Keratinocyte (primary cell): ENCODE measurements at regions not wholly inside any gene's neighbourhood (a gene's known extent, or its start where the extent isn't known, plus 50 kb on each side); places are given as distances from the start of the nearest gene placed in this dataset.

Experiments used
- DNase-seq: peaks from one replicate; pipeline ENCODE4 v3.0.0-alpha.2; 2011; ENCODE audit warnings: low read depth, missing footprints, low spot score
- FAIRE-seq: peaks from 2 replicates; lab custom pipeline; 2011; peaks lifted over from hg19 to GRCh38; lab: Jason Lieb, UNC
- H2AFZ ChIP-seq: 2 replicates; pipeline ENCODE4 v1.6.0; 2012; ENCODE audit warnings: low read length, control low read depth, inconsistent platforms; ENCODE audit not compliant: control insufficient read depth
- H3K27ac ChIP-seq: 2 replicates; pipeline ENCODE4 v1.5.1; 2011; ENCODE audit warnings: low read length; ENCODE audit not compliant: control insufficient read depth, insufficient read depth
- H3K27me3 ChIP-seq: 3 replicates; pipeline ENCODE4 v1.6.0; 2011; ENCODE audit warnings: low read length; ENCODE audit not compliant: control insufficient read depth, insufficient read depth; ENCODE audit errors: extremely low read depth
- H3K36me3 ChIP-seq, 2 experiments: 2 replicates in 1 of 2; 3 replicates in 1 of 2; pipeline ENCODE4 v1.5.1; 2011; ENCODE audit warnings: low read length in 2 of 2, mild to moderate bottlenecking in 1 of 2; ENCODE audit not compliant: control insufficient read depth in 2 of 2, insufficient read depth in 2 of 2; ENCODE audit errors: extremely low read depth in 1 of 2
- H3K4me1 ChIP-seq: 3 replicates; pipeline ENCODE4 v1.5.1; 2011; ENCODE audit warnings: low read length; ENCODE audit not compliant: control insufficient read depth, insufficient read depth; ENCODE audit errors: extremely low read depth
- H3K4me2 ChIP-seq: 3 replicates; pipeline ENCODE4 v1.6.0; 2011; ENCODE audit warnings: low read depth, low read length; ENCODE audit not compliant: control insufficient read depth, insufficient read depth; ENCODE audit errors: extremely low read depth
- H3K4me3 ChIP-seq, 3 experiments: fragments of 200-600 bp in 1 of 3; sonication (generic) in 1 of 3; 2 replicates in 2 of 3; 3 replicates in 1 of 3; pipeline ENCODE4 v1.5.1; 2011 to 2016; ENCODE audit warnings: low read length in 3 of 3, mild to moderate bottlenecking in 3 of 3, control low read depth in 2 of 3, inconsistent platforms in 1 of 3, low read depth in 1 of 3, mixed read lengths in 1 of 3, mixed run types in 1 of 3, moderate library complexity in 1 of 3; ENCODE audit not compliant: control insufficient read depth in 2 of 3, insufficient read depth in 2 of 3; ENCODE audit errors: extremely low read depth in 1 of 3
- H3K79me2 ChIP-seq: 2 replicates; pipeline ENCODE4 v1.6.0; 2012; ENCODE audit warnings: low read length; ENCODE audit not compliant: control insufficient read depth, insufficient read depth
- H3K9ac ChIP-seq: 3 replicates; pipeline ENCODE4 v1.6.0; 2011; ENCODE audit warnings: low read length; ENCODE audit not compliant: control insufficient read depth, insufficient read depth; ENCODE audit errors: extremely low read depth
- H3K9me1 ChIP-seq: 3 replicates; pipeline ENCODE4 v1.6.0; 2011; ENCODE audit warnings: low read length; ENCODE audit not compliant: control insufficient read depth, insufficient read depth; ENCODE audit errors: extremely low read depth
- H3K9me3 ChIP-seq: 2 replicates; pipeline ENCODE4 v1.5.1; 2012; ENCODE audit warnings: low read depth, low read length; ENCODE audit not compliant: control insufficient read depth
- H4K20me1 ChIP-seq: 3 replicates; pipeline ENCODE4 v1.6.0; 2011; ENCODE audit warnings: low read length; ENCODE audit not compliant: control insufficient read depth, insufficient read depth; ENCODE audit errors: extremely low read depth
- CTCF ChIP-seq, 3 experiments: IDR thresholded peaks in 1 of 3; conservative IDR thresholded peaks in 1 of 3; optimal IDR thresholded peaks in 1 of 3; 2 replicates in 2 of 3; 3 replicates in 1 of 3; pipeline versions ENCODE3 to v1.5.1; 2011; ENCODE audit warnings: low read length in 3 of 3, mild to moderate bottlenecking in 3 of 3, moderate library complexity in 2 of 3, control low read depth in 1 of 3, inconsistent platforms in 1 of 3; ENCODE audit not compliant: insufficient read depth in 2 of 3; ENCODE audit errors: extremely low read depth in 1 of 3
- EZH2 ChIP-seq: IDR thresholded peaks from one replicate; pipeline ENCODE4 v1.6.1; 2012; ENCODE audit warnings: inconsistent platforms, mild to moderate bottlenecking, low read length, moderate library complexity
- dilution Hi-C: fragments of 300-500 bp; cut with MboI; formaldehyde crosslinking; loops from one replicate; pipeline ENCODE4 v1.7.0; 2020; ENCODE audit warnings: low sequenced_read_pairs; ENCODE audit not compliant: extremely low pct_ligation_motif_present

DNA sequence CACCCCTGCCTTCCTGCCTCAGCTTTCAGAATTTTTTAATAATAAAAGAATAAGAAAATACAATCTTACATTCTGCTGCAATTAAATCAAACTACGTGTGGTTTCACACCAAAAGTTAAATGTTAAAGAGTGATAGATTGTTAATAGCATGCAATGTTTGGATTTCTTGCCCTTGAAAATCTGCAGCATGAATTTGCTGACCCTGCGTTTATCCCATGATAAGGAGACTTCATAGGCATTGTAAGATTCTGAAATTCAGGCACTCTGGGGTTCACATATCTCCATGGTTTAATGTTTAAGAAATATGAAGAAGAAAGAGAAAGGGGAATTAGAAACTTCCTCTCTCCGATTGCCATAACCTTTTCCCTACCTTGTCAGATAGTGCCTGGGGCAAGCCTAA lies 1616.2 kb upstream of the B3GALT2 start:
- TF ChIP-seq EZH2 (no peak), CTCF (optimal IDR thresholded peaks at IDR 0.05 in 1 of 3, IDR thresholded peaks at IDR 0.05 in 1 of 3, conservative IDR thresholded peaks at IDR 0.05 in 1 of 3; ENCODE audit: extremely low read depth in 1 of 3, insufficient read depth in 2 of 3, low read length in 3 of 3) (no peak)
- Histone ChIP-seq H3K4me2 (no peak overlapping the region), H3K36me3 (no peaks in the 10 kb centered on the region), H4K20me1 (no peaks in the 10 kb centered on the region), H3K4me3 (no peak overlapping the region), H3K27ac (no peak overlapping the region), H2AFZ (no peak overlapping the region), H3K79me2 (no peaks in the 10 kb centered on the region), H3K27me3 (no peaks in the 10 kb centered on the region), H3K9me3 (no peaks in the 10 kb centered on the region), H3K9ac (no peak overlapping the region), H3K9me1 (no peaks in the 10 kb centered on the region), H3K4me1 (no peaks in the 10 kb centered on the region)
- no peak for FAIRE-seq
- dilution Hi-C loops, result no loop called here
- DNase-seq, result no peak

- Histone ChIP-seq H2AFZ (no peak overlapping the region), H3K9me1 (no peaks in the 10 kb centered on the region), H3K27ac (no peak overlapping the region), H3K9ac (no peak overlapping the region), H3K36me3 (no peaks in the 10 kb centered on the region), H3K27me3 (no peaks in the 10 kb centered on the region), H3K4me1 (no peaks in the 10 kb centered on the region), H4K20me1 (no peaks in the 10 kb centered on the region), H3K4me2 (no peak overlapping the region), H3K9me3 (no peaks in the 10 kb centered on the region), H3K79me2 (no peaks in the 10 kb centered on the region), H3K4me3 (no peak overlapping the region)
- no peak for TF ChIP-seq EZH2
- TF ChIP-seq CTCF (optimal IDR thresholded peaks at IDR 0.05 in 1 of 3, IDR thresholded peaks at IDR 0.05 in 1 of 3, conservative IDR thresholded peaks at IDR 0.05 in 1 of 3; ENCODE audit: extremely low read depth in 1 of 3, insufficient read depth in 2 of 3, low read length in 3 of 3), result no peak
- DNase-seq, result no peak
- FAIRE-seq, result no peak
- dilution Hi-C loops, result no loop called here
Observed at GRCh38 chr1:194795917-194796593, 1609.6 kb upstream of the B3GALT2 start.
